EH (cell line): ENCODE measurements at regions not wholly inside any gene's neighbourhood (a gene's known extent, or its start where the extent isn't known, plus 50 kb on each side); places are given as distances from the start of the nearest gene placed in this dataset.

Source experiments
- DNase-seq: peaks from one replicate; pipeline ENCODE4 v3.0.0-alpha.2; 2015; ENCODE audit warnings: low read depth

DNA sequence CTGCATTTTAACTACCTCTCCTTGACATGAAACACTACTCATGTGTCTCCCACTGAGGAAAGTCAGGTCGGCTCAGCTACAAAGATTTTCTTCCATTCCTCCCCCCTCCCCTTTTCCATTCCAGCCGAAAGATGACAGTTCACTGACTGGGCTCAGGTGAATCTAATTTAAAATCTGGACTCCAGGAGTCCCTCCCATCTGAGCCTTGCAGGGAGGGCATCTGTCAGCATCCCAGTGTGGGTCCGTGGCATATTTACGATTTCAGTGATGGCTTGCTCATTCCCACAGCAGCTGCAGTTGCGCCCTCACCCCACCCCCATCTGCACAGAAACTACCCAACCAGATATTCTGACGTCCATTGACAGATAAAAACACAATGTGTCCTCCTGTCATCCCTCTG lies 153.7 kb upstream of the ARRDC4 start:
- DNase-seq: no peak

DNA sequence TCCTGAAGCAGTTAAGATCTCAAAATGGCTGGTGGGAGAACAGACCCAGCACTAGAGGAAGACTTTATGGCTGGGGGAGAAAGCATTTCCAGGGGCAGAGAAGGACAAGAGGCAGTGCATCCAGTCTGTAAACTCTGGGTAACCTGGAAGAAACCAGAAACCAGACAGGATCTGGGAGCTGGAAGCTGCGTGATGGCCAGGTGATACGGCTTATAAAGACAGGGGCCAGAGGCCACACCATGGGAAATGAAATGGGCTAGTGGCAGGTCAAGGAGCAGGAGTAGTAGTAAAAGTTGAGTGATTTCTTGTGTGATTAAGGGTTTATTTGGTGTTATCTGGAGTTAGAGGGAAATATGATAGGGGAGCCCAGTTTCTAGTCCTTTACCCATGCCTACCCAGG lies 144.7 kb upstream of the ARRDC4 start:
- no peak for DNase-seq

DNA sequence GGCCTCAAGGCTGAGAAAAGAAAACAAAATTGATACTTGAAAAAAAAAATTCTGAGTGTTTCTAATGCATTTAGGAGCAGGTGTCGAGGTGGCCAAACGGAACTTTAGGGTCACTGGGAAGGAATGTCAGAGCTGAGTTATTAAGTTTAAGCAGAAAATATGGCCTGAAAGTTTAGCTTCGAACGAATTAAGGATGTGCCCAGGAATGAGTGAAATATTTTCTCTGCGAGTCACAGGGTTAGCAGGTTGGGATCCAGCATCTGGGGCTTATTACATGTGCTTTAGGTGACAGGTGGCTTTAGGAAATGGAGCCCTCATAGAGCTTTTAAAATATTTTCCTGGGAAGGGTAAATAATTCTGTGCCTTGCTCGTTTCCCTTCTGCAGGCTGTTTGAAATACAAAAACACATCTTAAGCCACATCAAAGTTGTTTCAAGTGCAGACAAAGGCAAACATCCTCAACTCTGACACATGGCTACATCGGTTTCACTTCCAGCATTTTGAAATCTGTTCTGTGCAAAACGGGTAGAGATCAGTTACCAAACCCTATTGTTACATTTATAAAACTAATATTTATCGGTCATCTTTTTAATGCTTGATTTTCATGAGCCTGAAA lies 143.1 kb upstream of the ARRDC4 start:
- no peak for DNase-seq

DNA sequence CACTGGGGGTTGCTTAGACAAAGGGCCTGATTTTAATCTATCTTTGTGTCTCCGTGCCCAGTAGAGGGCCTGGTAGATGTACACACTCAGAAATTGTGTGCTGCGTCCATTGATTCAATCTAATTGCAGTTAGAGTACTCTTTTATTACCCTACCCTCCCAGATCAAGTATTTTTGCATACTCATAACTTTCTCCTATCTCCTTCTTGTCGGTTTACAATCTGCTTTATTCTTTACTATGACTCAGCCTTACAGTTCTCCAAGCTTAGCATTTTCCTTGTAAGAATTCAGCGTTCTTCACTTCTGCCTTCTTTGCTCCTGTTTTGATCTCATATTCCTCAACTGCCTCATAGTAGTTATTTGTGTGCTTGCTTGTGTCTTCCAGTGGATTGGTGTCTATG lies 124.5 kb upstream of the ARRDC4 start:
- DNase-seq: no peak

DNA sequence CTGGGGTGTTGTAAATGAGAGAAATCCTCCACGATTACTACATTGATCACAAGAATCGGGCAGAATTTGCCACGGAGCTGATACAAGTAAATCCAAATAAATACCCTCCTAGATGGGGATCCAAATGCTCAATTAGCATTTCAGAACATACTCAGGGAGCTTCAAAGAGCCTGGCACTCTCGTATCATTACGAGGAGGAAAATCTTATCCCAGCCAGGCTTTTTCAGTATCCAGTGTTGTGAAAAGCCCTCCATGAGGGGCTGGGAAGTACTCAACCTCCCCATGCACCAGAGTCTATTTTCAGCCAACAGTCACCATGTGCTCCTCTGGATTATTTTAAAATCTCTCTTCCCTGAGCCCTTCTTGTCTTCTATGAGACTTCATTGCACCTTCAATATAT lies 122.6 kb upstream of the ARRDC4 start:
- no peak for DNase-seq

DNA sequence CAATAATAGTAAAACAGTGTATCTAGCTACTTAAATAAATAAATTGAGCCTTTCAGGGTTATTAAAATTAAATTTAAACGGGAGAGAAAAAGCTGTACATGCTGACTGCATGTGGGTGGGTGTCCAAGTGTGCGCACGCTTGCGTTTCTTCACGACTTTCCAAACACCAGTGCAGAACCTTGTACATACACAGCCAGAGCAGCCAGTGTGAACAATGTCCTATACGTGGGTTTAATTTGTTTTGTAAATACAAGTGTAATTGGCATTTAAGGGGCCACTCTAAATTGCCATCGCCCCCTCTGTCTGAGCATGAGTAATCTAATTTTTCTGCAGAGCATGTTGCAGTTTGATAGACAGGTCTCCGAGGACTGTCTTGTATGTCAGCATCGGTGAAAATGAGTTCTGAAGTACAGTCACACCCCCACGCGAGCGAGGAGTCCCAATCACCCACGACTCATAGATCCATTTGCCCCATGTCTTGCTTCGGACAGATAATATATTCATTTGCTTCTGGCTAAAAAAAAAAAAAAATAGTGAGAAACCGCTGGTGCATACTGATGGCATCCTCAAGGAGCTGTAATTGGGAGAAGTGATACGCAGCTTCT lies 121.8 kb upstream of the ARRDC4 start:
- no peak for DNase-seq

DNA sequence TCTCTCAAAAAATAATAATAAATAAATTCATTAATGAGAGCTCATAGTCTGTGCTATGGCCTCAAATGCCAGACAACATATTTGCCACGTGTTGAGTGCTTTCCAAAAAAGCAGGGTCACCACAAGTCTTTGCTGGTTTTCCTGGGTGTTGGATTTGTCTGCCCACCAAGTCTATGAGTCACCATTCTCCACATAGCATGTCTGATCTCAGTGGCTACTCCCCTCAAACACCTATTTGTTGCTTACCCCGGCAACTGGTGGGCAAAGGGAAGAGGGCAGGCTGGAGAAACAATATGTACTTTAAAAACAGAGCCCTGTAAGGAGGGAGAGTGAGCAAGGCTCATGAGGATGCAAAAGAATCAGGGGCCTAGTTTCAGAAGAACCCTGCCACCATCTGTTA lies 120.0 kb upstream of the ARRDC4 start:
- no peak for DNase-seq

DNA sequence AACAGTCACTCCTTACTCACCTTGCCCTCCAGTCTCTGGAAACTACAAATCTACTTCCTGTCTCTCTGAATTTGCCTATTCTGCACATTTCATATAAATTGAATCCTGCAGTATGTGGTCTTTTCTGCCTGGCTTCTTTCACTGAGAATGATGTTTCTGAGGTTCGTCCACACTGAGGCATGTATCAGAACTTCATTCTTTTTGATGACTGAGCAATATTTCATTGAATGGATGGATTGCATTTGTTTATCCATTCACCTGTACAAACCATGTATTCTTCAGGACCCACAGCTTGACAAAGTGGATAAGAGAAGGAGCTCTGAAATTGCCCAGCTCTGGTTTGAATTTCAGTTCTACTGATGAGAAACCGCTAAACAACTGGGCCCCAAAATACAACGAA lies 118.9 kb upstream of the ARRDC4 start:
- DNase-seq: no peak

DNA sequence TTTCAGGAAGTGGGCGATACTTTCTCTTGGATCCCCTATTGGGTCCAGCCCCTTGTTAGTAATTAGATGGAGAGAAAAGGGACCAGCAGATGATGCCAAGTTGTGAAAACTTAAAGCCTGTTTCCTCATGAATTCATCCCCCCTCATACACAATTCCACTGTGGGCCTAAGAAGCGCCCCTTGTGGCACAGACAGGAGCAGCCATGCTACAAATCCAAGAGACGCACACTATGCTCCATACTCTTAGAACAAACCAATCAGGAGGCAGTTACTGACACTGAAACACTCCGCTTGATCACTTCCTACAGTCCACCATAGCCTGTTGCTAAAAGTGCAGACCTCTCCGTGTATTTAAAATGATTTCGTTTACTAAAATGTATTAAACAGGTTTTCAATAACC lies 111.3 kb upstream of the ARRDC4 start:
- DNase-seq: no peak

DNA sequence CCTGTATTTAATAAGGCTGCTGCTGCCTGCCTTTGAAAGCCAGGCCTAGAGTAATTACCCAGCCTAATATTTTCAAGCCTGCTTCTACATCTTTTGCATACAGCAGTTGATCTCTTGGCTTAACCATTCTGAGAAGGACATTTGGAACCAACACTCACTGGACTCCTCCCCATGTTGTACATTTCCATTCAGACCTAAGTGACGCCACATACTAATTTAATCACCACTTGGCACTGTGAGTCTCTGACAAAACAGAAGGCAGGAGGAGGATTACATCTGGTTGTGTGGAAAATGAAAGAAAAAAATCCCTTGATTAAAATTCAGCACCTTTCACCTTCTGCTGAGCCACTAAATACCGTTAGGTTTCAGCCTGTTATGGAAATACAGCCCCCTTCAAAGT lies 102.2 kb upstream of the ARRDC4 start:
- DNase-seq: no peak

DNA sequence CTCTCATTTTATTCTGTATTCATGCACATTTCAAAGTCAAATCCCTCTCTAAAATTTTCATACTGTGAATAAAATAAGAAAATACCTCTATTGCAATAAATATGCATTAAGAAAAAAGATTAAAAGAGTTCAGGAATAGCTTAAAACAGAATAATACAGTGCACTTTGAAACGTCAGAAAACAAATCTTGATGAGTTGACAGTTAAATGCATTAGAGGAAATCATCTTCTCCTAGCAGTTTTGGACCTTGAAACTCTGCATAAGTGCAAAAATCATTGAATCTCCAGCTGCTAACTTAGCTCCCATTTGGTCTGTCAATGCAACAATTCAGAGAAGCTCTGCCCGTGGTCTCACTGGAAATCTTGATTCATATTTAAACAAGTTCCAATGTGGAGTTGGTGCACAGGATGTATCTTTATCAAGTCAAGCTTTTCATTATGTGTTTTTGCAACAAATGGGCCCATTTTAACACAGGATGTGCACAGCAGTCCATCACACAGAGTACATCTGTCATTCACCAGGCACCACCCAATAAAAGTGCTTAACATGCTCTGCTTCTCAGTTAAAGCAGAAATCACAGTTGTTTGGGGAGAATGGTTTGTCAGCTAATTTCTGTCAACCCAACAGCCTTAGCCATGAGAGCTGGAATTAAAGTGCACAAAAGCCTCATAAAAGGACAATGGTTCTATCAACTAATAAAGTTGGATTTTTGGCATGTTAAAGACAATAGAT lies 98.8 kb upstream of the ARRDC4 start:
- DNase-seq: no peak

DNA sequence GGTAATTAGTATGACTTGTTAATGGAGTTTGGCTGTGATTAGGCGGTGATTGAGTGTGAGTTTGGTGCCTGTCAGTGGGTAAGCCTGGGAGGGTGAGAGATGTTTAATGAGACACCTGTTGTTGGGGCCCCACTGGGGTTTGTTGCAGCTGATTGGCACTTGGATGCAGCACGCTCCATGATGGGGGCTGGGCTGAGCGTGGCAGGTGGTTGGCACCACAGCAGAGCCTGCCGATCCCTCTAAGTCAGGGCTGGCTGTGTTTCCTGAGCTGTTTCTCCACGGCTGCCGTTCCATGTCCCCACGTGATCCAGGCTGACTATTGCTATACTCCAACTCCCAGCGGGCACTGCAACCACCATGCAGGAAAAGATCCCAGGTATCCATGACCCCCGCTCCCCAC lies 93.5 kb upstream of the ARRDC4 start:
- no peak for DNase-seq

DNA sequence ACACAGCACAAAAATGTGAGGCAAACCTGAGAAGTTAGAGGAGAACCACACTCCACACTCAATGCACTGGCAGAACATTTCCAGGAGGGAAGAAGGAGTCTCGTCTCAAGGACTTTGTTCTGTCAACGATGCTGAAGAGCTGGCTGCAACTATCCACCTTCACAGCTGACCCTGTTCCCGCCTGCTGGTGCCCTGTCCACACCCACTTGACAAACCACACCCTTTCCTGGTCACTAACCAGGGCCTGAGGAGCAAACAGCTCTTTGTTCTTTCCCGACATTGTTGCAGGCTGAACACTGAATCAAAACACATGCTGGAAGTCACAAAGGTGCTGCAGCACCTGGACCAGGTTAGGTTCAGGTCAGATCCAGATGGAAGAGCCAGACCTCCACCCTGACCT lies 92.6 kb upstream of the ARRDC4 start:
- DNase-seq: no peak

DNA sequence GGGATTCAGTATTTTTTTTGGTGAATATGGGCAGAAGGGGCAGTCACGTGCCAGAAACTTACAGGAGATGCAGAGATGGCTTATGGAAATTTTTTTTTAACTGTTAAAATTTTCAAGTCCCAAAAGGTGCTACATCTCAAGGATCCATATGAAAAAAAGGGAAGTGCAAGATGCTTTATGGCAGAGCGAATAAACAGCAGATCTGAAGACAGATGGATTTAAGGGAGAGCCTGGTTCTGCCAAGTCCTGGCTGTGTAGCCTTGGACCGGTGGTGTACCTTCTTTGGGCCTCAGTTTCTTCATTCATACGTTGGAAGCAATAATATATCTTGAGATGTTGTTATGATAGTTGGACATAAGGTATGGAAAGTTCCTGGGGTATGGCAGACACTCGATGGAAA lies 91.5 kb upstream of the ARRDC4 start:
- no peak for DNase-seq

DNA sequence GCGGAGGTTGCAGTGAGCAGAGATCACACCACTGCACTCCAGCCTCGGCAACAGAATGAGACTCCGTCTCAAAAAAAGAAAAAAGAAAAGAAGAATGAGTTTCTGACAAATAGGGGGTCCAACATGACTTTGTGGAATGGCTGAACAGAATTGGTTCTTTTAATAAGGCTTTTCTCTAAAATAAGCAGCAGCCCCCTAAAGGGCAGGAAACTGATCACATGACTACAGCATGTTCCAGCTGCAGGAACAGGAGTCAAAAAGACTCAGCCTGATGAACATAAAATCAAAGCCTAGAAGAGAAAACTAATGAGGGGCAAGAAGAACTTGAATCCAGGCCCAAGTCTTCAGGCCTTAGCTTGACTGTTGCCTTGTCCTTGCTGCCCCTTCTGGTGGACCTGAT lies 89.7 kb upstream of the ARRDC4 start:
- DNase-seq: no peak

DNA sequence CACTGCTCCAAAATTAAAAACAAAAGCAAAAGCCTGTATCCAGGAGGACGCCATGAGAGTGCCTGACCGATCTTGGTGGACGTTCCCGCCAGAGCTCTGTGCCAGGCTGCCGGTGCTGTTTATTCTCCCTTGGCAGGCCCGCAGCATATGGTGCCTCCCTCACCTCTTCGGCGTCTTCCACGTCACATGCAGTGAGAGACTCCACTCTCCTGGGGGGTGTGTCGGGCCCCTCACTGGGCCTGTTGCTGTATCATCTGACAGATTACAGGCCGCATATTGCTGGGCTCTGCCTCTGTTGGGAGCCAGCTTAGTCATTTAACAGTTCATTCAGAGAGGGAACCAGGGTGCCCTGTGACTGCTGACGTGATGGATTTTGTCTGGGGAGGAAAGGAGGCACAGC lies 86.4 kb upstream of the ARRDC4 start:
- DNase-seq: no peak

DNA sequence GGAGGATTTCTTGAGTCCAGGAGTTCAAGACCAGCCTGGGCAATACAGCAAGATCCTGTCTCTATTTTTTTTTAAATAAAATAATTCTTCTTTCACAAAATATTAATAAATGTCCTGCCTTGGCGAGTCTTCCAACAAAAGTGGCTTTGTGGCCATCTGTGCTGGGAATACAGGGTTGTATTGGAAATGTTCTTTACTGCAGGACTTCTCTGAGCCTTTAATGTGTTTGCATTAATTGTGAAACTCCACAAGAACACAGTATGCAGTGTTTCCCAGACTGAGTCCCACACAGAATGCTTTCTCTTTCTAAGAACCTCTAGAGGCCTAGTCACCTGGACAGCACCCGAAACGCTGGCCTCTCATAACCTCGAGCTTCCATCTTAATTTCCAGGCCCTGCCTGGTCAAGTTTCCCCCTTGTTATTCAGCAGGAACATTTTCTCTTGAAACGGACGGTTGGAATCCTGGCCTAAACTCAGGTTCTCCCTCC lies 85.4 kb upstream of the ARRDC4 start:
- no peak for DNase-seq

DNA sequence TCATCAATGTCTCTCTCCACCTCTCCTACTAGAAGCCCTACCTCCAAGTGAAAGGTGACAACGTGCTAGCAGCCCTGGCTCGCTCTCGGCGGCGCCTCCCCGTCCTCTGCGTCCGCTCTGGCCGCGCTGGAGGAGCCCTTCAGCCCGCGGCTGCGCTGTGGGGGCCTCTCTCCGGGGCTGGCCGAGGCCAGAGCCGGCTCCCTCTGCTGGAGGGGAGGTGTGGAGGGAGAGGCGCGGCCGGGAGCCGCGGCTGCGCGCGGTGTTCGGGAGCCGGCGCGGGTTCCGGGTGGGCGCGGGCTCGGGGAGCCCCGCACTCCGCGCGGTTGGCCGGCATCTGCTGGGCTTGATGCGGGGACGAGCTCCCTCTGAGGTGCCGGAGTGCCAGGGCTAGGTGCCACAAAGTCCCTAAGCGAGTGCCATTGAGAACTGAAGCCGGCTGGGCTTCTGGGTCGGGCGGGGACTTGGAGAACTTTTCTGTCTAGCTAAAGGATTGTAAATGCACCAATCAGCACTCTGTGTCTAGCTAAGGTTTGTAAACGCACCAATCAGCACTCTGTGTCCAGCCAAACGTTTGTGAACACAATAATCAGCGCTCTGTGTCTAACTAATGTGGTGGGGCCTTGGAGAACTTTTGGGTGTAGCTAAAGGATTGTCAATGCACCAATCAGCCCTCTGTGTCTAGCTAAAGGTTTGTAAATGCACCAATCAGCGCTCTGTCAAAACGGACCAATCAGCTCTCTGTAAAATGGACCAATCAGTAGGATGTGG lies 84.8 kb upstream of the ARRDC4 start:
- DNase-seq: no peak

DNA sequence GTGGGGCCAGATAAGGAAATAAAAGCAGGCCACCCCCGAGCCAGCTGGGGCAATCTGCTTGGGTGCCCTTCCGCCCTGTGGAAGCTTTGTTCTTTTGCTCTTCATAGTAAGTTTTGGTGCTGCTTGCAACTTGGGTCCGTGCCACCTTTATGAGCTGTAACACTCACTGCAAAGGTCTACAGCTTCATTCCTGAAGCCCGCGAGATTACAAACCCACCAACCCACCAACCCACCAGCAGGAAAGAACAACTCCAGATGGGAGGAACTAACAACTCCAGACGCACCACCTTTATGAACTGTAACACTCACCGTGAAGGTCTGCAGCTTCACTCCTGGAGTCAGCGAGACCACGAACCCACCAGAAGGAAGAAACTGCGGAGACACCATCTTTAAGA lies 84.2 kb upstream of the ARRDC4 start:
- DNase-seq: no peak

DNA sequence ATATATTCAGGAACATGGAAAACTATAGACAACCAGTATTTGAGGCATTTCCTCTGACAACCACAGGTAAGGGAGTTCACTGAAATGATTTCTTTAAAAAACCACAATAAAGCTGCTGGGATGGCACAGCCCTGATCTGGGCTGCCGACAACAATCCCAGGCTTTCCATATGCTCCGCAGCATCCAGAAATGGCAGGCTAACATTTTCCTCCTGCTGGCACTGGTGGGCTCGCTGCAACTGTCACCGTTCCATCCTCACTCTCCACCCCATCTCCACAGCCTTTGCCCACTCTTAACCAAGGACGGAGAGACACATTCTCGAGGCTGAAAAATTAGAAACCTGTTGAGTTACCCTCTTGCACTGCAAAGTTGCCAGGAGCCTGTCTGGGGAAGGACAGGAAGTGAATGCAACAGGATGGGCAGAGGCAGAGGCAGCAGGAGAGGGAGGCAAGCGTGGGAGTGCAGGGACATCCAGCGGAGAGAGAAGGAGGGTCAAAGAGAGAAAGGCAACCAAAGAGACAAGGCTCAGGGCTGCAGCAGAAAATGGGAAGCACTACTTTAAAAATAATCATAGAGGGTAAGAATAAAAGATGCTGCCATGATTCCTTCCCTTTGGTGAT lies 79.0 kb upstream of the ARRDC4 start:
- DNase-seq: no peak

DNA sequence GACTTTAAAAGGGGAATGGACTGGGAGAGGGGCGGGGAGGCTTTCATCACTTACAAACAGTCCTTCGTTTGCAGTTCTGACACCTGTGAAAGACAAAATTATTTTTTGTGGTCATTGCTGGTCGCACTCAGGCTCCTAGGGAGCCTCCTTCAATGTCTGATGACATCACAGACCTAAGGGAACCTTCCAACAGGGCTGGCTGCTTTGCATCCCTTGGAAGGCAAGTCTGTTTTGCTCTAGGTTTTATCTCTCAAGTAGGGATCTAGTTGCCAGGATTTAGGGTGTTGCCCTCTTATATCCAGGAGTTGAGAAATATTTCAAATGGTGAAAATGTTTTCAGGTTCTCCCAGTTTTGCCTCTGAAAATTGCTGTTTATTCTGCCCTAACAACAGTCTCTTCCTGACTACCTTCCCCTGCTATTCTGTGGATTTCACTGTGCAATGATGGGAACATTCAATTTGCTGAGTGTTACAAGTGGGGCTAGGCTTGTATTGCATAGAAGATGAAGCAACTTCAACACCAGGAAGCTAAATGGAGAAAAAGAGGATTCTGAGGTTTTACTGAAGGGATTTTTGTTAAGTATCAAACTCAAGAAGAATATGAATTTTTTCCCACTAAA lies 75.9 kb upstream of the ARRDC4 start:
- DNase-seq: no peak

DNA sequence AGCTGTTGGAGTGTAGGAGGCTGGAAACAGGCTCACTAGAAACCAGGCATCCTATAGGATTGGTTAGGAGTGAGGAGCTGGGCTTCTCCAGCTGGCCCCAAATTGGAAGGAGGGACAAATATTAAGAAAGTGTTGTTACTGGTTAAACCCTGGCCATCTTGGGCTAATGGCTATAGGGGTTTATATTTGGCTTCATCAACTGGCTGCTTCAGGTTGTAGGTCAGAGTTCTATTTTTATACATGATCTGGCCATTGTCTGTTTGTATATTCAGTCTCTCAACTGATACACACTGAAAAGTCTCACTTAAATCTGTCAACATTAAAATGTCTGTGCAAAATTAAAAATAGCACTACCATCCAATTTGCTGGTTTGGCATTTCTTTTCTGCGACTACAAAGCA lies 70.2 kb upstream of the ARRDC4 start:
- DNase-seq: no peak
